GM12878 (cell line): ENCODE measurements at regions not wholly inside any gene's neighbourhood (a gene's known extent, or its start where the extent isn't known, plus 50 kb on each side); places are given as distances from the start of the nearest gene placed in this dataset.

Experiments
- ATAC-seq: fragments of 200-7000 bp; cut with Tn5 transposase; 3 replicates; pipeline ENCODE4 v1.9.1; 2020; ENCODE audit warnings: mild to moderate bottlenecking, moderate library complexity
- BruUV-seq: library from RNA; stranded (reverse); fragments of 400-500 nt; replicated peaks from 2 replicates; lab custom pipeline; 2021; lab: Mats Ljungman, UMichigan
- CTCF ChIA-PET: fragments of 300-600 bp; sonication (Branson Sonifier 250); formaldehyde crosslinking; extraction: SDS; loops from one replicate; lab custom pipeline; 2021; ENCODE audit warnings: inconsistent platforms; lab: Yijun Ruan, JAX
- POLR2A ChIA-PET: fragments of 350-600 bp; formaldehyde crosslinking; extraction: SDS; loops from one replicate; lab custom pipeline; 2021; ENCODE audit warnings: inconsistent platforms; lab: Charles Lee
- RAD21 ChIA-PET: fragments of 300-600 bp; sonication (Branson Sonifier 250); formaldehyde crosslinking; loops from one replicate; lab custom pipeline; 2023; ENCODE audit warnings: antibody characterized with exemption; ENCODE audit not compliant: unreplicated experiment; lab: Charles Lee
- SMC1A ChIA-PET: fragments of 300-600 bp; sonication (Branson Sonifier 250); formaldehyde crosslinking; loops from one replicate; lab custom pipeline; 2023; ENCODE audit not compliant: unreplicated experiment, uncharacterized antibody; lab: Charles Lee
- DNase-seq: peaks from one replicate; pipeline ENCODE4 v3.0.0-alpha.2; 2011; ENCODE audit warnings: low read depth, low spot score
- FAIRE-seq: peaks from 3 replicates; lab custom pipeline; 2011; peaks lifted over from hg19 to GRCh38; lab: Jason Lieb, UNC
- H2AFZ ChIP-seq: 2 replicates; pipeline ENCODE4 v1.6.0; 2011; ENCODE audit warnings: low read depth, low read length, control low read depth; ENCODE audit not compliant: control insufficient read depth
- H3K27ac ChIP-seq: 2 replicates; pipeline ENCODE4 v1.5.1; 2011; ENCODE audit warnings: control low read depth; ENCODE audit not compliant: control insufficient read depth, insufficient read depth
- H3K27me3 ChIP-seq, 2 experiments: replicated peaks in 1 of 2; 2 replicates each; pipeline versions ENCODE4 v1.6.0 to v1.6.1; 2011; ENCODE audit warnings: low read length in 1 of 2; ENCODE audit not compliant: control insufficient read depth in 2 of 2, insufficient read depth in 2 of 2
- H3K36me3 ChIP-seq, 2 experiments: 2 replicates each; pipeline ENCODE4 v1.5.1; 2011; ENCODE audit warnings: low read length in 1 of 2; ENCODE audit not compliant: control insufficient read depth in 2 of 2, insufficient read depth in 2 of 2
- H3K4me1 ChIP-seq: 2 replicates; pipeline ENCODE4 v1.6.1; 2011; ENCODE audit warnings: mild to moderate bottlenecking, low read length, moderate library complexity, mixed read lengths; ENCODE audit not compliant: control insufficient read depth, insufficient read depth
- H3K4me2 ChIP-seq: 2 replicates; pipeline ENCODE4 v1.6.0; 2011; ENCODE audit warnings: control low read depth; ENCODE audit not compliant: control insufficient read depth, insufficient read depth
- H3K4me3 ChIP-seq: fragments of 200-600 bp; sonication (generic); 2 replicates; pipeline ENCODE4 v1.5.1; 2016
- H3K79me2 ChIP-seq: 2 replicates; pipeline ENCODE4 v1.6.0; 2011; ENCODE audit warnings: low read length; ENCODE audit not compliant: control insufficient read depth, insufficient read depth
- H3K9ac ChIP-seq: 2 replicates; pipeline ENCODE4 v1.8.0; 2011; ENCODE audit warnings: low read length, control low read depth, mixed read lengths; ENCODE audit not compliant: control insufficient read depth, insufficient read depth
- H3K9me3 ChIP-seq: replicated peaks from 3 replicates; pipeline ENCODE4 v1.5.1; 2011; ENCODE audit warnings: mild to moderate bottlenecking, low read length; ENCODE audit not compliant: control insufficient read depth, insufficient read depth
- H4K20me1 ChIP-seq: 2 replicates; pipeline ENCODE4 v1.6.0; 2011; ENCODE audit not compliant: control insufficient read depth, insufficient read depth
- ASH2L ChIP-seq: fragments of 300-600, 200-600 bp; sonication (generic); IDR thresholded peaks from 2 replicates; pipeline ENCODE4 v1.6.1; 2017; ENCODE audit warnings: low read depth, mild to moderate bottlenecking, borderline replicate concordance
- GATAD2B ChIP-seq: fragments of 450-650 bp; conservative IDR thresholded peaks from 2 replicates; pipeline ENCODE4 v1.6.1; 2017; ENCODE audit warnings: low read depth, mild to moderate bottlenecking, moderate library complexity
- MYC ChIP-seq: IDR thresholded peaks from 2 replicates; pipeline ENCODE4 v1.6.1; 2011; ENCODE audit warnings: mild to moderate bottlenecking, low read length, moderate library complexity, inconsistent platforms; ENCODE audit not compliant: insufficient read depth, insufficient replicate concordance, insufficient read length, severe bottlenecking
- NFYA ChIP-seq: IDR thresholded peaks from 2 replicates; pipeline ENCODE4 v1.6.1; 2011; ENCODE audit warnings: low read depth, mild to moderate bottlenecking, low read length, improper control_type of control experiment, borderline replicate concordance
- SMARCA5 ChIP-seq: fragments of 450-650 bp; IDR thresholded peaks from 2 replicates; pipeline ENCODE4 v1.6.1; 2017; ENCODE audit warnings: mild to moderate bottlenecking
- STAT3 ChIP-seq: IDR thresholded peaks from 2 replicates; pipeline ENCODE4 v1.6.1; 2011; ENCODE audit warnings: low read depth, low read length, improper control_type of control experiment
- SUZ12 ChIP-seq: fragments of 200-600 bp; sonication (generic); IDR thresholded peaks from one replicate; pipeline ENCODE4 v1.6.1; 2018; ENCODE audit warnings: antibody characterized with exemption, mild to moderate bottlenecking; ENCODE audit not compliant: unreplicated experiment
- ZNF217 ChIP-seq: fragments of 450-650 bp; IDR thresholded peaks from 2 replicates; pipeline ENCODE4 v1.6.1; 2017; ENCODE audit warnings: antibody characterized with exemption, mild to moderate bottlenecking
- WGBS: methylation state at CpG from one replicate; pipeline ENCODE4 v1.1.6; 2016; ENCODE audit warnings: low lambda C conversion rate; ENCODE audit not compliant: insufficient replicate concordance, insufficient coverage; ENCODE audit errors: missing lambda C conversion rate; 5-methylcytosine and 5-hydroxymethylcytosine counted together
- in situ Hi-C: fragments of 300-500 bp; cut with MboI; formaldehyde crosslinking; loops from 9 replicates; pipeline ENCODE4 v1.14.3; 2018; ENCODE audit warnings: mixed read lengths
- intact Hi-C: fragments of 100-400 bp; cut with micrococcal nuclease; formaldehyde crosslinking; loops from one replicate; pipeline ENCODE4 v1.14.2; 2022; ENCODE audit not compliant: unreplicated experiment
- TF ChIP-seq, protein P1 (sequence below), 3 experiments: IDR thresholded peaks in 2 of 3; conservative IDR thresholded peaks in 1 of 3; 2 replicates each; pipeline ENCODE4 v1.5.1; 2011; ENCODE audit warnings: low read depth in 3 of 3, low read length in 3 of 3, mild to moderate bottlenecking in 3 of 3, control low read depth in 2 of 3, moderate library complexity in 2 of 3, inconsistent platforms in 1 of 3, mixed read lengths in 1 of 3; ENCODE audit not compliant: control insufficient read depth in 2 of 3, insufficient read depth in 1 of 3; ENCODE audit errors: extremely low read depth in 1 of 3
- TF ChIP-seq, protein P2 (sequence below): fragments of 450-650 bp; formaldehyde crosslinking; IDR thresholded peaks from 2 replicates; pipeline ENCODE4 v1.4.0; 2020; ENCODE audit warnings: mild to moderate bottlenecking, moderate library complexity

DNA sequence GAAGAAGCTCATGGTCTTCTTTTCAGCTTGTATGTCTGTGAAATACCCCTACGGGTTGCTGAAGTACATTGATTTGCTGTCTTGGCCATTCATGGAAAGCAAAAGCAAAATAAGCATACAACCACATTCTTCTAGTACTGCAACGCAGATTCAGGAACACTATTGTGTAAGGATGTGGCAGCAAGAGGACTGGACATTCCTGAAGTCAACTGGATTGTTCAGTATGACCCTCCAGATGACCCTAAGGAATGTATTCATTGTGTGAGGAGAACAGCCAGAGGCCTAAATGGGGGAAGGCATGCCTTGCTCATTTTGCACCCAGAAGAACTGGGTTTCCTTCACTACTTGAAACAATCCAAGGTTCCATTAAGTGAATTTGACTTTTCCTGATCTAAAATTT, 133.4 kb upstream of the ANKRD1 start (continued):
- no peak for TF ChIP-seq SMARCA5
- TF ChIP-seq, all 136 proteins: peak for 0

DNA sequence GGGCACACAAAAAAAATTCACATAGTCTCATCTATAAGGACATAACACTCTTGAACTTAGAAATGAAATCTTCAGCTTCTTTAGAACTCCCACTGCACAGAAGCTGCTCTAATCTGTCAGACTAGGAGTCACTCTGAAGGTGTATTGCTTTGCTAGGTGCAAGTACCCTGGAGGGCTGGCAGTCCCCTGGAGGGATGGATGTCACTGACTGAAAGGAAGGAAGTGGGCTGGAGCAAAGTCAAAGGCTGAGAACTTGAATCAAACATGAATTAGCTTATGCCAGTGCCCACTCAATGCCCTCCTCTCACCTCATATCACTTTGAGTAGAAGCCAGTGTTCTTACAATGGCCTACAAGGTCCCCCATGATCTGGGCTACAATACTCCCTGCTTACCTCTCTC, 140.3 kb upstream of the ANKRD1 start:
- no TSS peak for BruUV-seq
- Histone ChIP-seq H3K27me3 (no peaks in the 10 kb centered on the region), H3K4me3 (no peak overlapping the region), H4K20me1 (no peaks in the 10 kb centered on the region), H3K9me3 (no peaks in the 10 kb centered on the region), H3K36me3 (no peaks in the 10 kb centered on the region), H2AFZ (no peak overlapping the region), H3K4me2 (no peak overlapping the region), H3K9ac (no peak overlapping the region), H3K79me2 (no peaks in the 10 kb centered on the region), H3K4me1 (no peaks in the 10 kb centered on the region), H3K27ac (no peak overlapping the region)
- FAIRE-seq: no peak
- no peak for ATAC-seq
- ChIA-PET CTCF (no interaction called here), SMC1A (interaction anchor here (0.5 kb wide), 1 partner anchor 10 kb away, joined by 3 read pairs; no protein-coding TSS in a partner anchor), POLR2A (no interaction called here), RAD21 (no interaction called here)
- no peak for DNase-seq
- TF ChIP-seq NFYA (no peak), ASH2L (no peak), STAT3 (no peak), GATAD2B (no peak), MYC (no peak)
- in situ Hi-C loops (no loop called here), intact Hi-C loops (no loop called here)

DNA sequence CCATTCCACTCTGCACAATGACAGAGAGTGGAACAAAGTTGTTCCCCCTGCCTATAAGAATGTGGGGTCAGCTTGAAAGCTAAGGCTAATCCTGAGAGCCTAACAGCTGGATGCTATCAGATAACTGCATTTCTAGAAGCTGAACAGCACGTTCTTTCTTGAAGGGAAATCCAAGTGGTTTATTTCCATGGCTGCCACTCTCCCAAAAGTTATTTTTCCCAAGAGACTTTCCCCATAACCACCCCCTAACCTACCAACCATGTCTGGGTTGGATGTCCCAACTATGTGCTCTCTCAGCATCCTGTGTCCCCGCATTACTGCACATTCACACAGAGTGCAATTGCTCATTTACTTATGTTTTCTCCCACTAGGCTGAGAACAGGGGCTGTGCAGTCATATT, 140.7 kb upstream of the ANKRD1 start:
- BruUV-seq: no TSS peak
- H3K36me3 ChIP-seq: no peaks in the 10 kb centered on the region
- no peaks in the 10 kb centered on the region for H4K20me1 ChIP-seq
- H3K9me3 ChIP-seq: no peaks in the 10 kb centered on the region
- no peak for DNase-seq
- FAIRE-seq: no peak
- no peak for ATAC-seq
- WGBS: 20% methylated on average over 2 of the region's 2 CpGs
- H3K27ac ChIP-seq: no peak overlapping the region
- no peaks in the 10 kb centered on the region for H3K27me3 ChIP-seq
- no peak overlapping the region for H2AFZ ChIP-seq
- SMC1A ChIA-PET: interaction anchor here (0.5 kb wide), 1 partner anchor 11 kb away, joined by 3 read pairs; no protein-coding TSS in a partner anchor
- in situ Hi-C loops: no loop called here
- no peaks in the 10 kb centered on the region for H3K4me1 ChIP-seq
- POLR2A ChIA-PET: no interaction called here
- CTCF ChIA-PET: interaction anchor here (1.4 kb wide), 1 partner anchor 236 kb away, joined by 3 read pairs; no protein-coding TSS in a partner anchor
- intact Hi-C loops: no loop called here
- H3K79me2 ChIP-seq: no peaks in the 10 kb centered on the region
- RAD21 ChIA-PET: no interaction called here
- no peak overlapping the region for H3K4me2 ChIP-seq
- H3K4me3 ChIP-seq: no peak overlapping the region
- H3K9ac ChIP-seq: no peak overlapping the region
- TF ChIP-seq ZNF217 (no peak), SUZ12 (no peak)
- TF ChIP-seq, protein P1, sequence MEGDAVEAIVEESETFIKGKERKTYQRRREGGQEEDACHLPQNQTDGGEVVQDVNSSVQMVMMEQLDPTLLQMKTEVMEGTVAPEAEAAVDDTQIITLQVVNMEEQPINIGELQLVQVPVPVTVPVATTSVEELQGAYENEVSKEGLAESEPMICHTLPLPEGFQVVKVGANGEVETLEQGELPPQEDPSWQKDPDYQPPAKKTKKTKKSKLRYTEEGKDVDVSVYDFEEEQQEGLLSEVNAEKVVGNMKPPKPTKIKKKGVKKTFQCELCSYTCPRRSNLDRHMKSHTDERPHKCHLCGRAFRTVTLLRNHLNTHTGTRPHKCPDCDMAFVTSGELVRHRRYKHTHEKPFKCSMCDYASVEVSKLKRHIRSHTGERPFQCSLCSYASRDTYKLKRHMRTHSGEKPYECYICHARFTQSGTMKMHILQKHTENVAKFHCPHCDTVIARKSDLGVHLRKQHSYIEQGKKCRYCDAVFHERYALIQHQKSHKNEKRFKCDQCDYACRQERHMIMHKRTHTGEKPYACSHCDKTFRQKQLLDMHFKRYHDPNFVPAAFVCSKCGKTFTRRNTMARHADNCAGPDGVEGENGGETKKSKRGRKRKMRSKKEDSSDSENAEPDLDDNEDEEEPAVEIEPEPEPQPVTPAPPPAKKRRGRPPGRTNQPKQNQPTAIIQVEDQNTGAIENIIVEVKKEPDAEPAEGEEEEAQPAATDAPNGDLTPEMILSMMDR (IDR thresholded peaks at IDR 0.05 in 2 of 3, conservative IDR thresholded peaks at IDR 0.05 in 1 of 3; ENCODE audit: control insufficient read depth in 2 of 3, extremely low read depth in 1 of 3, insufficient read depth in 1 of 3, low read depth in 3 of 3, low read length in 3 of 3): no peak
- TF ChIP-seq, protein P2, sequence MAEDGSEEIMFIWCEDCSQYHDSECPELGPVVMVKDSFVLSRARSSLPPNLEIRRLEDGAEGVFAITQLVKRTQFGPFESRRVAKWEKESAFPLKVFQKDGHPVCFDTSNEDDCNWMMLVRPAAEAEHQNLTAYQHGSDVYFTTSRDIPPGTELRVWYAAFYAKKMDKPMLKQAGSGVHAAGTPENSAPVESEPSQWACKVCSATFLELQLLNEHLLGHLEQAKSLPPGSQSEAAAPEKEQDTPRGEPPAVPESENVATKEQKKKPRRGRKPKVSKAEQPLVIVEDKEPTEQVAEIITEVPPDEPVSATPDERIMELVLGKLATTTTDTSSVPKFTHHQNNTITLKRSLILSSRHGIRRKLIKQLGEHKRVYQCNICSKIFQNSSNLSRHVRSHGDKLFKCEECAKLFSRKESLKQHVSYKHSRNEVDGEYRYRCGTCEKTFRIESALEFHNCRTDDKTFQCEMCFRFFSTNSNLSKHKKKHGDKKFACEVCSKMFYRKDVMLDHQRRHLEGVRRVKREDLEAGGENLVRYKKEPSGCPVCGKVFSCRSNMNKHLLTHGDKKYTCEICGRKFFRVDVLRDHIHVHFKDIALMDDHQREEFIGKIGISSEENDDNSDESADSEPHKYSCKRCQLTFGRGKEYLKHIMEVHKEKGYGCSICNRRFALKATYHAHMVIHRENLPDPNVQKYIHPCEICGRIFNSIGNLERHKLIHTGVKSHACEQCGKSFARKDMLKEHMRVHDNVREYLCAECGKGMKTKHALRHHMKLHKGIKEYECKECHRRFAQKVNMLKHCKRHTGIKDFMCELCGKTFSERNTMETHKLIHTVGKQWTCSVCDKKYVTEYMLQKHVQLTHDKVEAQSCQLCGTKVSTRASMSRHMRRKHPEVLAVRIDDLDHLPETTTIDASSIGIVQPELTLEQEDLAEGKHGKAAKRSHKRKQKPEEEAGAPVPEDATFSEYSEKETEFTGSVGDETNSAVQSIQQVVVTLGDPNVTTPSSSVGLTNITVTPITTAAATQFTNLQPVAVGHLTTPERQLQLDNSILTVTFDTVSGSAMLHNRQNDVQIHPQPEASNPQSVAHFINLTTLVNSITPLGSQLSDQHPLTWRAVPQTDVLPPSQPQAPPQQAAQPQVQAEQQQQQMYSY (CRISPR knock-in tag): no peak
